Upper lobe of left lung (tissue), 6 donors: ENCODE measurements at regions not wholly inside any gene's neighbourhood (a gene's known extent, or its start where the extent isn't known, plus 50 kb on each side); places are given as distances from the start of the nearest gene placed in this dataset.
A peak's percentile ranks its signal among the peaks of the same experiment; 100 is the strongest.

Experiments used
- ATAC-seq, 2 donors: fragments of 200-7000 bp; cut with Tn5 transposase; one replicate each; pipeline ENCODE4 v1.9.1; 2022; ENCODE audit warnings: mild to moderate bottlenecking in 2 of 2, moderate library complexity in 2 of 2; ENCODE audit not compliant: low FRiP score in 2 of 2
- DNase-seq, 2 donors: peaks; one replicate each; pipeline ENCODE4 v3.0.0-alpha.2; 2019 to 2020
- H3K27ac ChIP-seq, 4 donors: fragments of 200-600 bp; sonication (generic); one replicate each; pipeline ENCODE4 v1.5.1; 2016 to 2019
- H3K27me3 ChIP-seq, 4 donors: fragments of 200-600 bp; sonication (generic); one replicate each; pipeline ENCODE4 v1.5.1; 2017 to 2019
- H3K36me3 ChIP-seq, 4 donors: fragments of 200-600 bp; sonication (generic); one replicate each; pipeline ENCODE4 v1.5.1; 2016 to 2019
- H3K4me1 ChIP-seq, 4 donors: fragments of 200-600 bp; sonication (generic); one replicate each; pipeline ENCODE4 v1.5.1; 2018 to 2019
- H3K4me3 ChIP-seq, 4 donors: fragments of 200-600 bp; sonication (generic); one replicate each; pipeline ENCODE4 v1.5.1; 2017 to 2019; ENCODE audit warnings: mild to moderate bottlenecking in 2 of 4, moderate library complexity in 1 of 4
- H3K9me3 ChIP-seq, 4 donors: fragments of 200-600 bp; sonication (generic); one replicate each; pipeline ENCODE4 v1.5.1; 2018 to 2019
- CTCF ChIP-seq, 6 experiments: fragments of 450-650 bp in 4 of 6; fragments of 200-600 bp in 2 of 6; sonication (generic) in 2 of 6; IDR thresholded peaks; one replicate each; pipeline ENCODE4 v1.5.1; 2016 to 2019; ENCODE audit warnings: antibody characterized with exemption in 6 of 6
- EP300 ChIP-seq, 4 donors: sonication (generic); formaldehyde crosslinking; IDR thresholded peaks; one replicate each; pipeline ENCODE4 v1.5.1; 2017; ENCODE audit warnings: antibody characterized with exemption in 4 of 4, control low read depth in 2 of 4
- POLR2A ChIP-seq, 4 donors: fragments of 450-650 bp; IDR thresholded peaks; one replicate each; pipeline ENCODE4 v1.5.1; 2016 to 2017; ENCODE audit warnings: antibody characterized with exemption in 4 of 4, mild to moderate bottlenecking in 2 of 4
- POLR2AphosphoS5 ChIP-seq, 2 donors: sonication (generic); formaldehyde crosslinking; IDR thresholded peaks; one replicate each; pipeline ENCODE4 v1.5.1; 2017; ENCODE audit warnings: antibody characterized with exemption in 2 of 2
- WGBS, 2 donors: methylation state at CpG; one replicate each; pipeline ENCODE4 v1.1.5; 2017 to 2018; 5-methylcytosine and 5-hydroxymethylcytosine counted together
- donor health status: DM: no; HTN: no; CAD: no; lungs with moderate emphysema.
- donor health status: DM: no; HTN: yes; CAD: no; lungs with severe emphysema.

GRCh38 chr7:18354108-18355085 lies 141.2 kb upstream of the HDAC9 start:
- H3K9me3 ChIP-seq, result no peaks in the 10 kb centered on the region
- H3K4me1 ChIP-seq, result peaks cover 0 to 6% (median 2%) of the 10 kb centered on the region in 4 donors
- H3K27me3 ChIP-seq, result no peaks in the 10 kb centered on the region
- no peak for DNase-seq
- H3K27ac ChIP-seq, result no peak overlapping the region
- ATAC-seq, result no peak
- no peak overlapping the region for H3K4me3 ChIP-seq
- H3K36me3 ChIP-seq, result no peaks in the 10 kb centered on the region
- WGBS, 2 donors, result 71 to 76% methylated on average over 6 of the region's 6 CpGs
- TF ChIP-seq POLR2AphosphoS5 (IDR thresholded peaks at IDR 0.05), result no peak
- no peak for TF ChIP-seq EP300 (IDR thresholded peaks at IDR 0.05)
- no peak for TF ChIP-seq CTCF (IDR thresholded peaks at IDR 0.05)
- no peak for TF ChIP-seq POLR2A (IDR thresholded peaks at IDR 0.05)

GRCh38 chr7:18356191-18356645 lies 139.3 kb upstream of the HDAC9 start:
- Histone ChIP-seq H3K36me3 (no peaks in the 10 kb centered on the region), H3K27me3 (no peaks in the 10 kb centered on the region), H3K4me3 (no peak overlapping the region), H3K4me1 (peaks cover 0 to 6% (median 2%) of the 10 kb centered on the region in 4 donors), H3K9me3 (no peaks in the 10 kb centered on the region), H3K27ac (no peak overlapping the region)
- TF ChIP-seq POLR2AphosphoS5 (IDR thresholded peaks at IDR 0.05) (no peak), EP300 (IDR thresholded peaks at IDR 0.05) (no peak), POLR2A (IDR thresholded peaks at IDR 0.05) (no peak), CTCF (IDR thresholded peaks at IDR 0.05) (peak; percentile 25 to 67 (median 40))
- WGBS, 2 donors, result 2 to 3% methylated on average over 5 of the region's 5 CpGs
- ATAC-seq (peak in 1 of 2 donors; percentile 73), DNase-seq (no peak)

- TF ChIP-seq CTCF (IDR thresholded peaks at IDR 0.05), result no peak
- TF ChIP-seq EP300 (IDR thresholded peaks at IDR 0.05), result no peak
- TF ChIP-seq POLR2A (IDR thresholded peaks at IDR 0.05), result no peak
- TF ChIP-seq POLR2AphosphoS5 (IDR thresholded peaks at IDR 0.05), result no peak
- ATAC-seq, result no peak
- Histone ChIP-seq H3K36me3 (no peaks in the 10 kb centered on the region), H3K4me1 (peaks cover 0 to 6% (median 2%) of the 10 kb centered on the region in 4 donors), H3K27me3 (no peaks in the 10 kb centered on the region), H3K9me3 (no peaks in the 10 kb centered on the region), H3K4me3 (no peak overlapping the region), H3K27ac (no peak overlapping the region)
- no peak for DNase-seq
- 87 to 93% methylated on average over 1 of the region's 1 CpG for WGBS, 2 donors
Observed at GRCh38 chr7:18357691-18358090, 137.9 kb upstream of the HDAC9 start.

- 62 to 65% methylated on average over 4 of the region's 4 CpGs for WGBS, 2 donors
- H3K9me3 ChIP-seq, result no peaks in the 10 kb centered on the region
- no peaks in the 10 kb centered on the region for H3K36me3 ChIP-seq
- ATAC-seq, result peak in 1 of 2 donors; percentile 23
- H3K4me3 ChIP-seq, result no peak overlapping the region
- H3K4me1 ChIP-seq, result no peaks in the 10 kb centered on the region
- DNase-seq, result peak in 1 of 2 donors; percentile 24
- no peaks in the 10 kb centered on the region for H3K27me3 ChIP-seq
- TF ChIP-seq POLR2A (IDR thresholded peaks at IDR 0.05), result no peak
- TF ChIP-seq CTCF (IDR thresholded peaks at IDR 0.05), result no peak
- no peak for TF ChIP-seq EP300 (IDR thresholded peaks at IDR 0.05)
- TF ChIP-seq POLR2AphosphoS5 (IDR thresholded peaks at IDR 0.05), result no peak
- no peak overlapping the region for H3K27ac ChIP-seq
Observed at GRCh38 chr7:18361756-18362155, 133.8 kb upstream of the HDAC9 start.
